ENCODE measurements at regions not wholly inside any gene's neighbourhood (a gene's known extent, or its start where the extent isn't known, plus 50 kb on each side); places are given as distances from the start of the nearest gene placed in this dataset.

GRCh38 chr15:85988741-85989140, 90.9 kb upstream of the AGBL1 start:
- Mint-ChIP-seq H3K4me1 (ENCODE audit: low read depth) (no peaks in the 10 kb centered on the region), H3K36me3 (ENCODE audit: low read depth) (no peaks in the 10 kb centered on the region), H3K9me3 (no peaks in the 10 kb centered on the region), H3K27me3 (ENCODE audit: low read depth) (peaks cover 2% of the 10 kb centered on the region), H3K4me3 (no peak overlapping the region), H3K27ac (no peak overlapping the region)
- DNase-seq (ENCODE audit: low spot score), result no peak

- Mint-ChIP-seq H3K36me3 (ENCODE audit: low read depth) (no peaks in the 10 kb centered on the region), H3K9me3 (no peaks in the 10 kb centered on the region), H3K4me1 (ENCODE audit: low read depth) (no peaks in the 10 kb centered on the region), H3K4me3 (no peak overlapping the region), H3K27ac (no peak overlapping the region), H3K27me3 (ENCODE audit: low read depth) (no peaks in the 10 kb centered on the region)
- DNase-seq (ENCODE audit: low spot score), result no peak
These were observed 87.4 kb upstream of the AGBL1 start for GRCh38 chr15:85992224-85992623.

GRCh38 chr15:85993116-85993515, 86.6 kb upstream of the AGBL1 start:
- Mint-ChIP-seq H3K4me1 (ENCODE audit: low read depth) (no peaks in the 10 kb centered on the region), H3K36me3 (ENCODE audit: low read depth) (no peaks in the 10 kb centered on the region), H3K4me3 (no peak overlapping the region), H3K27ac (no peak overlapping the region), H3K27me3 (ENCODE audit: low read depth) (no peaks in the 10 kb centered on the region), H3K9me3 (no peaks in the 10 kb centered on the region)
- no peak for DNase-seq (ENCODE audit: low spot score)

GRCh38 chr15:85997618-85998017, 82.1 kb upstream of the AGBL1 start:
- DNase-seq (ENCODE audit: low spot score), result no peak
- no peak overlapping the region for H3K27ac Mint-ChIP-seq

GRCh38 chr15:85999658-86000057, 80.0 kb upstream of the AGBL1 start:
- no peaks in the 10 kb centered on the region for H3K4me1 Mint-ChIP-seq (ENCODE audit: low read depth)
- H3K27me3 Mint-ChIP-seq (ENCODE audit: low read depth), result peaks cover 2% of the 10 kb centered on the region
- no peak for DNase-seq (ENCODE audit: low spot score)
- H3K36me3 Mint-ChIP-seq (ENCODE audit: low read depth), result no peaks in the 10 kb centered on the region
- no peak overlapping the region for H3K27ac Mint-ChIP-seq
- H3K4me3 Mint-ChIP-seq, result no peak overlapping the region
- H3K9me3 Mint-ChIP-seq, result no peaks in the 10 kb centered on the region

More at GRCh38 chr15:85997618-85998017, 82.1 kb upstream of the AGBL1 start:
- Mint-ChIP-seq H3K36me3 (ENCODE audit: low read depth) (no peaks in the 10 kb centered on the region), H3K27me3 (ENCODE audit: low read depth) (peaks cover 2% of the 10 kb centered on the region), H3K9me3 (no peaks in the 10 kb centered on the region), H3K4me1 (ENCODE audit: low read depth) (no peaks in the 10 kb centered on the region), H3K4me3 (no peak overlapping the region)

- H3K9me3 Mint-ChIP-seq, result no peaks in the 10 kb centered on the region
- H3K27me3 Mint-ChIP-seq (ENCODE audit: low read depth), result peaks cover 2% of the 10 kb centered on the region
- DNase-seq (ENCODE audit: low spot score), result no peak
- no peaks in the 10 kb centered on the region for H3K4me1 Mint-ChIP-seq (ENCODE audit: low read depth)
- H3K27ac Mint-ChIP-seq, result no peak overlapping the region
- no peaks in the 10 kb centered on the region for H3K36me3 Mint-ChIP-seq (ENCODE audit: low read depth)
- no peak overlapping the region for H3K4me3 Mint-ChIP-seq
These were observed 78.5 kb upstream of the AGBL1 start for GRCh38 chr15:86001200-86001599.

GRCh38 chr15:86002444-86002843, 77.2 kb upstream of the AGBL1 start:
- DNase-seq (ENCODE audit: low spot score), result no peak

GRCh38 chr15:86004061-86004460, 75.6 kb upstream of the AGBL1 start:
- Mint-ChIP-seq H3K9me3 (no peaks in the 10 kb centered on the region), H3K36me3 (ENCODE audit: low read depth) (no peaks in the 10 kb centered on the region), H3K4me3 (no peak overlapping the region), H3K4me1 (ENCODE audit: low read depth) (no peaks in the 10 kb centered on the region), H3K27ac (no peak overlapping the region), H3K27me3 (ENCODE audit: low read depth) (peaks cover 2% of the 10 kb centered on the region)
- DNase-seq (ENCODE audit: low spot score), result no peak

More at GRCh38 chr15:86002444-86002843, 77.2 kb upstream of the AGBL1 start:
- Mint-ChIP-seq H3K36me3 (ENCODE audit: low read depth) (no peaks in the 10 kb centered on the region), H3K4me3 (no peak overlapping the region), H3K9me3 (no peaks in the 10 kb centered on the region), H3K27ac (no peak overlapping the region), H3K27me3 (ENCODE audit: low read depth) (peaks cover 2% of the 10 kb centered on the region), H3K4me1 (ENCODE audit: low read depth) (no peaks in the 10 kb centered on the region)

- H3K27ac Mint-ChIP-seq, result no peak overlapping the region
- H3K27me3 Mint-ChIP-seq (ENCODE audit: low read depth), result no peaks in the 10 kb centered on the region
- no peak for DNase-seq (ENCODE audit: low spot score)
- no peaks in the 10 kb centered on the region for H3K4me1 Mint-ChIP-seq (ENCODE audit: low read depth)
- H3K9me3 Mint-ChIP-seq, result no peaks in the 10 kb centered on the region
- H3K36me3 Mint-ChIP-seq (ENCODE audit: low read depth), result no peaks in the 10 kb centered on the region
- H3K4me3 Mint-ChIP-seq, result no peak overlapping the region
These were observed 73.1 kb upstream of the AGBL1 start for GRCh38 chr15:86006546-86006945.

- Mint-ChIP-seq H3K9me3 (no peaks in the 10 kb centered on the region), H3K4me3 (no peak overlapping the region), H3K36me3 (ENCODE audit: low read depth) (no peaks in the 10 kb centered on the region), H3K27me3 (ENCODE audit: low read depth) (no peaks in the 10 kb centered on the region), H3K27ac (no peak overlapping the region), H3K4me1 (ENCODE audit: low read depth) (no peaks in the 10 kb centered on the region)
- DNase-seq (ENCODE audit: low spot score), result no peak
These were observed 69.9 kb upstream of the AGBL1 start for GRCh38 chr15:86009727-86010126.

- Mint-ChIP-seq H3K4me1 (ENCODE audit: low read depth) (no peaks in the 10 kb centered on the region), H3K27me3 (ENCODE audit: low read depth) (no peaks in the 10 kb centered on the region), H3K36me3 (ENCODE audit: low read depth) (no peaks in the 10 kb centered on the region), H3K9me3 (no peaks in the 10 kb centered on the region), H3K27ac (no peak overlapping the region), H3K4me3 (no peak overlapping the region)
- DNase-seq (ENCODE audit: low spot score), result no peak
These were observed 69.3 kb upstream of the AGBL1 start for GRCh38 chr15:86010398-86010797.

- Mint-ChIP-seq H3K27me3 (ENCODE audit: low read depth) (no peaks in the 10 kb centered on the region), H3K9me3 (no peaks in the 10 kb centered on the region), H3K27ac (no peak overlapping the region), H3K36me3 (ENCODE audit: low read depth) (no peaks in the 10 kb centered on the region), H3K4me1 (ENCODE audit: low read depth) (no peaks in the 10 kb centered on the region), H3K4me3 (no peak overlapping the region)
- no peak for DNase-seq (ENCODE audit: low spot score)
These were observed 68.8 kb upstream of the AGBL1 start for GRCh38 chr15:86010891-86011290.

- no peaks in the 10 kb centered on the region for H3K4me1 Mint-ChIP-seq (ENCODE audit: low read depth)
- H3K9me3 Mint-ChIP-seq, result no peaks in the 10 kb centered on the region
- H3K36me3 Mint-ChIP-seq (ENCODE audit: low read depth), result no peaks in the 10 kb centered on the region
- H3K4me3 Mint-ChIP-seq, result no peak overlapping the region
- H3K27ac Mint-ChIP-seq, result no peak overlapping the region
- no peak for DNase-seq (ENCODE audit: low spot score)
- H3K27me3 Mint-ChIP-seq (ENCODE audit: low read depth), result no peaks in the 10 kb centered on the region
These were observed 65.7 kb upstream of the AGBL1 start for GRCh38 chr15:86014016-86014415.

- no peak overlapping the region for H3K27ac Mint-ChIP-seq
- no peaks in the 10 kb centered on the region for H3K9me3 Mint-ChIP-seq
- H3K27me3 Mint-ChIP-seq (ENCODE audit: low read depth), result no peaks in the 10 kb centered on the region
- no peak for DNase-seq (ENCODE audit: low spot score)
- no peaks in the 10 kb centered on the region for H3K4me1 Mint-ChIP-seq (ENCODE audit: low read depth)
- H3K36me3 Mint-ChIP-seq (ENCODE audit: low read depth), result no peaks in the 10 kb centered on the region
- H3K4me3 Mint-ChIP-seq, result no peak overlapping the region
These were observed 62.9 kb upstream of the AGBL1 start for GRCh38 chr15:86016750-86017149.

GRCh38 chr15:86018679-86019078, 61.0 kb upstream of the AGBL1 start:
- Mint-ChIP-seq H3K36me3 (ENCODE audit: low read depth) (no peaks in the 10 kb centered on the region), H3K27ac (no peak overlapping the region)

More at GRCh38 chr15:86018679-86019078, 61.0 kb upstream of the AGBL1 start:
- no peak overlapping the region for H3K4me3 Mint-ChIP-seq
- H3K4me1 Mint-ChIP-seq (ENCODE audit: low read depth), result no peaks in the 10 kb centered on the region
- H3K9me3 Mint-ChIP-seq, result no peaks in the 10 kb centered on the region
- no peaks in the 10 kb centered on the region for H3K27me3 Mint-ChIP-seq (ENCODE audit: low read depth)
- DNase-seq (ENCODE audit: low spot score), result no peak
